Muscle of back (tissue), 3 donors: ENCODE measurements at regions not wholly inside any gene's neighbourhood (a gene's known extent, or its start where the extent isn't known, plus 50 kb on each side); places are given as distances from the start of the nearest gene placed in this dataset.

Experiments
- DNase-seq, 3 donors: peaks; one replicate each; pipeline versions ENCODE4 v3.0.0 to v3.0.0-alpha.2; 2013

DNA sequence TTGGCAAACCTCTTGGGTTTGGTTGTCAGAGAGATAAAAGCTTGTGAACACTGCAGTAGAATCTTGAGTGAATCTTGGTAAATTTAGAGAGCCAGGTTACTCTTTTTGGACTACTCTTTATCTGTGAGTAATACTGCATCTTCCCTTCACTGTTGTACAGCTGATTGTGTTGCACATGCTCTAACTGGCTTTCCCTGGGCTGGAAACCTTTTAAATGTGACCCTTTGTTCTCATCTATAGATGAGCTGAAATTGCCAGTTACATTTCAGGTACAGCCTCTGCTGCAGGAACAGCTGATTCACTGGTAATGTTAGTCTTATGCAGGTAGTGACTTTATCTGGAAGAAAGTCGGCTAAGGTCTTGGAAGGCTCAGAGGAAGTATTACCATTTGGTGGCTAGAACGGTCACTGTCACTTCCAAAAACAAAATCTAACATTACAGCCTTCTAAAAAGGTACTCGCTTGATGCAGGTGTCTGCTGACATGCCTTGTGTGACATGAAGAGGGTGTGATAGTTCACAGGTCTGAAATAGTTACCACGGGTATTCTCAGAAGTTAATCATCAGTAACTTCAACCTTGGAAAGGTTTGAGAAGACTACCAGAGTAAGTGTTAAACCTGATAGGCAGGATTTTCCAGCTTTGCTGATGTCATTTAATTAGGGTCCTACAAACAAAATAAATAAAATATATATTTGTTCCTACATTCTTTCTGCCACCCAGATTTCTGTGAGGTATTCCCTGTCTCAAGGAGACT is 851.1 kb downstream of the SLC4A3 start:
- no peak for DNase-seq

DNA sequence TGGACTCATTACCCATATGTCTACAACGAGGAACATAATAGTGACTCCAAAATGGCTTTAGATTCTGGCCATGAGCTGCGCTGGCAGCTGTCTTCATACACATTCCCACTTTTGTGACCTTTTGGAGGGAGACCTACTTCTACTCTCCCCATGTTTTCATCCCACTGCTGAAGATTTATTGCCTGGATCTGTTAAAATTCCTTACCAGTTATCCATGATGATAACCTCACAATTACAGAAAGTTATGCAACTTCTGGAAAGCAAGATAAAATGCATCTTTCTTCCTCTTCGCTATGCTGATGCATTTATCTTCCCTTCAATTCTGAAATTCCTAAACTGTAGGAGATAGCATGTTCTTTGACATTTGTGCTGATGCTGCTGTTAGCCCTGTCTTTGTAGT is 855.3 kb downstream of the SLC4A3 start:
- no peak for DNase-seq

- DNase-seq: peak in 1 of 3 donors; percentile 21
Observed at GRCh38 chr2:220489121-220489520, 861.7 kb downstream of the SLC4A3 start.

DNA sequence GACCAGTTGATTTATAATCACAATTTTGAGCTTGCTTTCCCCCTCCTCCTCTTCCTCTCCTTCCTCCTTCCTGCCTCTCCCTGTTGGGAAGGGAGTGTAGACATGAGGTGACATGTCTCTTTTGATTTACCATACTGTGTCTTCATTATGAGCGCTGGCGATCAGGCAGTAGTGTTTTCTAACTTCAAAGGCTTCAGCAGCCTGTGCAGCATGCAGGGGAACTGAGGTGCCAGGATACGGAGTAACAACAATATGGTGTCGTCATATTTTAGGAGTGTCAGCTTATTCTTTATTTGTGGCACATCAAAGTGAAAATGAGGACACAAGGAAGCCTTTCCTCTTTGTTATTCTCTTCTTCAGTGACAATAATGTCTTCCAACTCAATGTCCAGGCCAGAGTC is 864.2 kb downstream of the SLC4A3 start:
- DNase-seq: no peak

- DNase-seq: no peak
Observed at GRCh38 chr2:220493871-220494525, 866.6 kb downstream of the SLC4A3 start.

- DNase-seq: no peak
Observed at GRCh38 chr2:220496513-220496912, 869.1 kb downstream of the SLC4A3 start.

DNA sequence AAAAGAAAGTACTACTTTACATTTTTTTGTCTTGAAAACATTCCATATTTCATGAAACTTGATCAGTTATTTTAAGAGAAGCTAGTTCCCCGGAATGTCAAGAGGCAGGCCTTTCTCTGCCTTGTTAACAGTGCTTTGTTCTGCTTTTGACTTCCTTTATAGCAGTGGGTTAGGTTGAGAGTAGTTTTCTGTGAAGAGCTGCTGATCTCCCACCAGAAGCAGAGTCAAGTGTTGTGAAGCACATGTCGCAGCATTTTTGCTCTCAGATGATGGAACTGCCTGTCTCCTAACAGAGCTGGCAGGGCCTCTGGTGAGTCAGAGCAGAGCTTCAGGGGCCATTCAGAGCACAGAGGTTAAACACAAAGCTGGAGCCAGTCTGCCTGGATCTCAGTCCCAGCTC is 871.8 kb downstream of the SLC4A3 start:
- DNase-seq: peak; percentile 30 to 56 (median 47)

DNA sequence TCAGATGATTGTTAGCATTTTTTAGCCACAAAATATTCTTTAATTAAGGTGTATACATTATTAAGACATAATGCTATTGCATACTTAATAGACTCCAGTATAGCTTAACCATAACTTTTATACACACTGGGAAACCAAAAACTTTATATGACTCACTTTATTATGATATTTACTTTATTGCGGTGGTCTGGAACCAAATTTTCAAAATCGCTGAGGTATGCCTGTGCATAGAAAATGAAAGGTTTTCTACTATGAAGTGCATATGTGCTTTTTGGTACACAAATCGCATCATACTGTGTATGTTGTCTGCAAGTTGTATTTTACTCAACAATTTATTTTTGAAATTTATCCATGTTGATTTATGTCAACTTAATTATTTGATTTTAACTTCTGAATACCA is 875.1 kb downstream of the SLC4A3 start:
- DNase-seq: no peak

- DNase-seq: no peak
Observed at GRCh38 chr2:220503431-220503830, 876.0 kb downstream of the SLC4A3 start.

GRCh38 chr2:220504938-220505503 is 877.6 kb downstream of the SLC4A3 start:
- DNase-seq: no peak

- no peak for DNase-seq
Observed at GRCh38 chr2:220506466-220506865, 879.0 kb downstream of the SLC4A3 start.

DNA sequence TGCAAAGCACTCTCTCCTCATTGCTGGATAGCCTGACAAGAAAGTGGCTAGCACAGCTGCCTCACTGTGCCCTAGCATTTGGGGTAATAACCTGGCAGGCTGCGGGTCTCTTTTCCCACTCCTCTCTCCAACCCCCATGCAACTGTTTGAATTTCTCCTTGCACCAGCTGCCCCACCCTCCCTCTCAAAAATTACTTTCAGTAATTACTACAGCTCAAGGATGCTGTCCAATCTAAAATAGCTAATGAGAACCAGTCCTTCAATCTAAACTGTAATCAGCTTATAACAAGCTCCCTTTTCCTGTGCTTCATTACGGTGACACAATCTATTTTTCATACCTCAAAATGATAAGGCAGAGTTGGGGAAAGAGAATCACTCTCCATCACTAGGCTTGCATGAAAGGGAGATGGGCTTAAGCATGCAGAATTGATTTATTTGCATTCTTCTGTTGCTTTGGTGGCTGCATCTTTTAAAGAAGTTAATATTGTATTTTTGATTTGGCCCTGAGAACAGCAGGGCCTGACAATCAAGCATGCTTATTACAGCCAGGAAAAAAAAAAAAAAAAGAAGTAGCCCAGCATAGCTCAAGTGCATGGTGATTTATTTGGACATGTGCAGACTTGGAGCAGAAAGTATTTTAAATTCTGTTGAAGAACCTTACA is 881.8 kb downstream of the SLC4A3 start:
- peak in 1 of 3 donors; percentile 32 for DNase-seq

DNA sequence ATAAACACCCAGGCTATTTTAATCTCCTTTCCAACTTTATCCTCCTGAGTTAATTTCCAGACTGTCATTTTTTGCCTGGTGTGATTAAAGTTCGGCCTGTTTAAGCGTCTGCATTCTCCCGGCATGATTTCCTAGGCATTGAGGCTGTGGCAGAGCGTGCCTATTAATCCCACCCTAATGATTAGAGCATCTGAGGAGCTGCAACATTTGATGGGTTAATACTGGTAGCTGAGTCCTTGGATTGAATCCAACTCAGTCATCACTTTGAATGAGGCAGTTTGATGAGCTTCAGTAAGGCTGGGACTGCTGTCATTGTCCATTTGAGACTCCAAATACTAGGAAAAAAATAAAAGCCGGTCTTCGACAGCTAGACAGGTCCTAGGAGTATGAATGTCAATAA is 882.5 kb downstream of the SLC4A3 start:
- peak in 1 of 3 donors; percentile 18 for DNase-seq

DNA sequence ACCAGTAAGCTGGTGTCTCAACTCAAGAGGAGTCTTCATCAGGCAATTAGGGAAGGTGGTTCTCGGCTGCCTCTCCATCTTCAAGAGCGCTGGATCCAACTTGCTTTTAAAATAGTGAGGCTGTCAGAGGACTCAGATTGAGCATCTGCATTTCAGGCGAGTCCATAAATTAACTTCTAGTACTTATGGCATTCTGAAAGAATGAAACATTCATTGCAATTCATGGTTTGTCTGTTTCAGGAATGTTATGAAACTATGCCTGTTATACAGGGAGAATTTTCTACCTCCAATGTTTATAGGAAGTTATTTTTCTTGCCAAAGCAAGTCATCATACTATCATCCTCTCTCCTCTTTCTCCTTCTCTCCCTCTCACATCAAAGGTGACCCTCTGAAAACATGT is 883.2 kb downstream of the SLC4A3 start:
- DNase-seq: no peak

DNA sequence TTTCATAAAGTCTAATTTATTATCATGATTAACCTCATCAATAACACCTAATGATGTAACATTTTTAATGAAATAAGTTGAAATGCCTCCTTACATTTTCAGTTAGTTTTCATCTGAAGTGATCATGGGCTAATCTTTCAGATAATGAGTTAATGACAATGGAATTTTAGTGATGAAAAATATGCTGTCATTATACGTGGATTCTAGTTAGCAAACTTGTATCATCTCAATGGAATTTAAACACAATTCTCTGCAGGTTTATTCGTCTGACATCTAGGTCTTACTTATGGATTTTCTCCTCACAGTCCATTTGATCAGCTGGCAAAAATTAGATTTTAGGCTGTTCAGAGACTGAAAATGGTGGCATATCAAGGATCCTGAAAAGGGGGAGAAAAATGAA is 885.0 kb downstream of the SLC4A3 start:
- no peak for DNase-seq

DNA sequence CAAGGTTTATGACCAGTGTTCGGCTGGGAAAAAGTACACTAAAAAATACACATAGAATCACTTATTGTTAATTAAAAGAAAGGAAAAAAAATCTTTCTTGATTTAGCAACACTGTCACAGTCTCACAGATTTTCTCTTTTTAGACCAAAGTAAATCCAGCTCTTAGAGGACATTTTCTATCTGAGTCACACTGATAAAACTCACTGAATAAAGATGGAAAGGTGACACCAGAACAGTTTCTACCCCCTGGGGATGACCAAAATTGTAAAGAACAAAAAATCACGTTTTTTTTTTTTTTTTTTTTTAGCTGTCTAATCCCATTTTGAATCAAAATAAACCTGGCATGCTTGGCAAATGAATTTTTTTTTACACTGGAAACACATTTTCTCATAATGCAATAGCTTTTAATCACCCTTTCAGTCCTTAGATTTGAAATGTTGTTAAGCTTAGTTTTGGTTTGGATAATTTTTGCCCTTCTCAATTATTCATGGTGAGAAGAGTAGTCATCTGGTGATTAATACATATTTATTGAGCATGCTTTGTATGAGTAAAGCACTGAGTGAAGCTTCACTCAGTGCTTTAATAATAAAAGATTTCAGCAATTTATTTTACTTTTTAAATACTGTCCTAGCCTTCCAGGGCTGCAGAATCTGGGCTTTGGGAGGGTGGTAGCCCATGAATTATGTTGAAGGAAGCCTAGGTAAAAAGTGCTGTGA is 886.3 kb downstream of the SLC4A3 start:
- DNase-seq: no peak

DNA sequence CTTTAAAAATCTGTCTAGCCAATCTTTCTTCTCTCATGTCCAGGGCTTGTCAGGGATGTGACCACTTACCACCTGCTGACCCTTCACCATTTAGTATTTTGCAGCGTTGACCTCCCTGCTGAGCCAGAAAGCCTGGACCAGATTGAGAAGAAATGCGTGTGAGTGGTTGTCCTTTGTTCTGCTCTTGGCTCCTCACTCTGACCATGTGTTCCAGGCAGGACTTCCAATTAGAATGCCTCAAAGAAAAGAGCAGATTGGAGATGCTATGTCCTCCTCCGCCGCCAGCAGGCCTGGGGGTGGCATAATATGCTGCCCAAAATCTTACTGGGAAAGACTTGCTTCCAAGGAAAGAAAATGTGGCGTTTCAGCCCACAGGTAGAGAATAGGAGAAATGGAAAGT is 894.1 kb downstream of the SLC4A3 start:
- DNase-seq: no peak

GRCh38 chr2:220528180-220528675 is 900.8 kb downstream of the SLC4A3 start:
- DNase-seq: no peak

GRCh38 chr2:220531216-220531615 is 903.8 kb downstream of the SLC4A3 start:
- DNase-seq: no peak

DNA sequence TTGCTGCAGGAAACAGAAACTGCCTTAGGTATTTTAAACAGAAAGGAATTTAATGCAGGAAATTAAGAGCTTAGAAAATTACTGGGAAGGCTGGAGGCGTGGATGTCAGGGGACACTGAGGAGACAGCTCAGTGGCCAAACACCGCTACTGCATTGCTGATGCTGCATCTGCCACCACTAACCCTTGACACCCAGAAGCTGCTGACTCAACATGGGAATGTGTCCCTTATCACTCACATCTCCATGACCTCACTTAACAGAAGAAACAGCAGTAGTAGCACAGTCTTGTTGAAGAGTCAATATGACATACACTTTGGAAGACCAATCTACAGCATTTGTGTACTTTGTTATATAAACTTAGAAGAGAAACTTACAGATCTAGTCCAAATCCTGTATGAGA is 906.1 kb downstream of the SLC4A3 start:
- peak in 1 of 3 donors; percentile 7 for DNase-seq

- DNase-seq: no peak
Observed at GRCh38 chr2:220539481-220539880, 912.1 kb downstream of the SLC4A3 start.

DNA sequence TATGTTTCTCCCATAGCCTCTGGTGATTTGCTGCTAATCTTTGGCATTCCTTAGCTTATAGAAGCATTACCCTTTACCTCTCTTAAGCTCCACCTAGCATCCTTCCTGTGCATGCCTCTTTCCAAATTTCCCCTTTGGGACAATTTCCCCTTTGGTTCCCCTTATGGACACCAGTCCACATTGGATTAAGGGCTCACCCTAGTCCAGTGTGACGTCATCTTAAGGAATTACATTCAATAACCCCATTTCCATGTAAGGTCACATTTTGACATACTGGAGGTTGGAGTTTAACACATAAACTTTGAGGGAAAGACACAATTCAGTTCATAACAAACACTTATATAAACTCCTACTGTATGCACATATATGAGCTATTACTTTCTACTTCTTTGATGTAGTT is 916.6 kb downstream of the SLC4A3 start:
- no peak for DNase-seq
